ENCODE measurements at regions not wholly inside any gene's neighbourhood (a gene's known extent, or its start where the extent isn't known, plus 50 kb on each side); places are given as distances from the start of the nearest gene placed in this dataset.

DNA sequence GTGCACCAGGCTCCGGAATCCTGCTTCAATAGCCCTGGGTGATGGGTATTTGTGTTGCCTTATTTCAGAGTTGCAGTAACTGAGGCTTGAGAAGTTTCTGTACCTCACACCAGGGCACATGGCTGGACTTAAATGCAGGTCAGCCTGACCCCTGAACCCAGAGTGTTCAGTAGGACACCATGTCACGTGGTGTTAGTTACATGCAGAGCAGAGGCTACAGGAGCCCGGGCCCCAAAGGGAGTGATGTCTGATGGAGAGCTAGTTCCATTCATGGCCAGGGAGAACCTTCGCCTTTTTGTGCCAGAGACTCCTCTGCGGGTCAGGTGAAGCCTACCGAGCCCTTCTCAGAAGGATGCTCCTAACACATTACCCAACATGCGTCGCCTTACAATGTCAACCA is 161.4 kb upstream of the CST7 start:
- TF ChIP-seq FOS (IDR thresholded peaks at IDR 0.05; ENCODE audit: borderline replicate concordance, insufficient read depth, low read length) (no peak), POLR2A (IDR thresholded peaks at IDR 0.05; ENCODE audit: low read depth, low read length) (no peak), EZH2 (IDR thresholded peaks at IDR 0.05; ENCODE audit: borderline replicate concordance, low read depth, low read length, severe bottlenecking) (no peak), POLR2AphosphoS5 (IDR thresholded peaks at IDR 0.05; ENCODE audit: insufficient read depth, low read depth, low read length) (no peak), JUN (IDR thresholded peaks at IDR 0.05; ENCODE audit: borderline replicate concordance, insufficient read depth, insufficient read length, low read depth) (no peak), MYC (IDR thresholded peaks at IDR 0.05; ENCODE audit: low read depth, low read length) (no peak), GATA2 (IDR thresholded peaks at IDR 0.05; ENCODE audit: insufficient read depth, insufficient read length, low read depth, low read length) (no peak)
- TF ChIP-seq, protein P1, sequence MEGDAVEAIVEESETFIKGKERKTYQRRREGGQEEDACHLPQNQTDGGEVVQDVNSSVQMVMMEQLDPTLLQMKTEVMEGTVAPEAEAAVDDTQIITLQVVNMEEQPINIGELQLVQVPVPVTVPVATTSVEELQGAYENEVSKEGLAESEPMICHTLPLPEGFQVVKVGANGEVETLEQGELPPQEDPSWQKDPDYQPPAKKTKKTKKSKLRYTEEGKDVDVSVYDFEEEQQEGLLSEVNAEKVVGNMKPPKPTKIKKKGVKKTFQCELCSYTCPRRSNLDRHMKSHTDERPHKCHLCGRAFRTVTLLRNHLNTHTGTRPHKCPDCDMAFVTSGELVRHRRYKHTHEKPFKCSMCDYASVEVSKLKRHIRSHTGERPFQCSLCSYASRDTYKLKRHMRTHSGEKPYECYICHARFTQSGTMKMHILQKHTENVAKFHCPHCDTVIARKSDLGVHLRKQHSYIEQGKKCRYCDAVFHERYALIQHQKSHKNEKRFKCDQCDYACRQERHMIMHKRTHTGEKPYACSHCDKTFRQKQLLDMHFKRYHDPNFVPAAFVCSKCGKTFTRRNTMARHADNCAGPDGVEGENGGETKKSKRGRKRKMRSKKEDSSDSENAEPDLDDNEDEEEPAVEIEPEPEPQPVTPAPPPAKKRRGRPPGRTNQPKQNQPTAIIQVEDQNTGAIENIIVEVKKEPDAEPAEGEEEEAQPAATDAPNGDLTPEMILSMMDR (IDR thresholded peaks at IDR 0.05; ENCODE audit: extremely low read depth in 1 of 2, insufficient read depth in 1 of 2, low read depth in 1 of 2, low read length in 2 of 2): no peak

Measured in endothelial cell of umbilical vein (primary cell).